ENCODE measurements at regions not wholly inside any gene's neighbourhood (a gene's known extent, or its start where the extent isn't known, plus 50 kb on each side); places are given as distances from the start of the nearest gene placed in this dataset.
"Not testable (repeated sequence)": the region's sequence is repeated elsewhere in the genome, so short reads cannot be mapped to it uniquely, and the experiment has no call there.

GRCh38 chr1:244318512-244318911 is 133.2 kb downstream of the ADSS2 start:
- no peak for DNase-seq (ENCODE audit: low read depth)

GRCh38 chr1:244319283-244320132 is 132.2 kb downstream of the ADSS2 start:
- DNase-seq (ENCODE audit: low read depth) = peak; percentile 27

- DNase-seq (ENCODE audit: low read depth) = no peak
Measured at GRCh38 chr1:244322181-244322580, 129.5 kb downstream of the ADSS2 start.

- DNase-seq (ENCODE audit: low read depth) = peak; percentile 88
Measured at GRCh38 chr1:244322791-244323521, 128.8 kb downstream of the ADSS2 start.

GRCh38 chr1:244324176-244324883 is 127.4 kb downstream of the ADSS2 start:
- no peak for DNase-seq (ENCODE audit: low read depth)

GRCh38 chr1:244325056-244325758 is 126.5 kb downstream of the ADSS2 start:
- DNase-seq (ENCODE audit: low read depth) = no peak

GRCh38 chr1:244326757-244327156 is 125.0 kb downstream of the ADSS2 start:
- DNase-seq (ENCODE audit: low read depth) = no peak

GRCh38 chr1:244327533-244327932 is 124.2 kb downstream of the ADSS2 start:
- no peak for DNase-seq (ENCODE audit: low read depth)

- DNase-seq (ENCODE audit: low read depth) = no peak
Measured at GRCh38 chr1:244328476-244328875, 123.2 kb downstream of the ADSS2 start.

- no peak for DNase-seq (ENCODE audit: low read depth)
Measured at GRCh38 chr1:244329591-244330317, 122.0 kb downstream of the ADSS2 start.

GRCh38 chr1:244330318-244330625 is 121.4 kb downstream of the ADSS2 start:
- DNase-seq (ENCODE audit: low read depth) = no peak

- not testable (repeated sequence) for DNase-seq (ENCODE audit: low read depth)
Measured at GRCh38 chr1:244332761-244333160, 118.9 kb downstream of the ADSS2 start.

GRCh38 chr1:244334315-244334714 is 117.4 kb downstream of the ADSS2 start:
- not testable (repeated sequence) for DNase-seq (ENCODE audit: low read depth)

- DNase-seq (ENCODE audit: low read depth) = not testable (repeated sequence)
Measured at GRCh38 chr1:244334842-244335241, 116.9 kb downstream of the ADSS2 start.

GRCh38 chr1:244335456-244335855 is 116.3 kb downstream of the ADSS2 start:
- no peak for DNase-seq (ENCODE audit: low read depth)

GRCh38 chr1:244336232-244336899 is 115.3 kb downstream of the ADSS2 start:
- DNase-seq (ENCODE audit: low read depth) = no peak

GRCh38 chr1:244337839-244338238 is 113.9 kb downstream of the ADSS2 start:
- no peak for DNase-seq (ENCODE audit: low read depth)

GRCh38 chr1:244339073-244339692 is 112.5 kb downstream of the ADSS2 start:
- no peak for DNase-seq (ENCODE audit: low read depth)

GRCh38 chr1:244339776-244340175 is 111.9 kb downstream of the ADSS2 start:
- no peak for DNase-seq (ENCODE audit: low read depth)

- no peak for DNase-seq (ENCODE audit: low read depth)
Measured at GRCh38 chr1:244340396-244340795, 111.3 kb downstream of the ADSS2 start.

Measured in myocyte (in vitro differentiated cells).